ENCODE measurements at regions not wholly inside any gene's neighbourhood (a gene's known extent, or its start where the extent isn't known, plus 50 kb on each side); places are given as distances from the start of the nearest gene placed in this dataset.

DNA sequence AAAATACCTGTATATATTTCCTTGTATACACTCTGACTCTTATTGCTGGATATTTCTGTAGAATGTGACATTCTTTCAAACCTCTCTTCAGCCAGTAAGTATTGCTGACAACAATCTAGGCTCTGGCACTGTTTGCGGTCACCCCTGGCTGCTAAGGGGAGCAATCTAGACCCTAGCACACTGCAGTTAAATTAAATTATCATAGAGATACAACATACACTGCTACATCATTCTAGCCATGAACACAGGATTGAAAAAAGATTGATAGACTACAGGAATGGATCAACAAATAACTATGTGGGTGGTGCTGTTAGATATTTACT is 108.7 kb upstream of the MEIS2 start:
- no peaks in the 10 kb centered on the region for H3K4me1 Mint-ChIP-seq

DNA sequence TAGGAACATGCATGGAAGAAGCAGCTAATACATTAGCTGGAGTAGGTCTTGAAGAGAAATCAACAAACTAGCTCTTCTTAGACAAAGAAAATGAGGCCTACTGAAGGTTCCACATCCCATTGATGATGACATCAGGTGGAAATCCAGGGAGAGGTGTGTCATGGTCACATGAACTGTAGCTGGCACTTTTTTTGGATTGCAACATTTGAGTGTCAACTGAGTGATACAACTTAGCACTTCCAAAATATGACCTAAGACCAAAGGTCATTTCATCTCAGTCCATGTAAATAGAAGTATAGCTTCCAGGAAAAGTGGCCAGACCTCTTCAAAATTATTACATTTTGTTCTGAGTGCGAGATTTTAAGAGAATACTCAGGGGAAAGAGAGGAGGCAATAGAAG is 117.2 kb upstream of the MEIS2 start:
- Mint-ChIP-seq H3K36me3 (no peaks in the 10 kb centered on the region), H3K27ac (no peak overlapping the region), H3K27me3 (no peaks in the 10 kb centered on the region), H3K9me3 (peaks cover 0 to 8% (median 4%) of the 10 kb centered on the region in 7 donors), H3K4me1 (no peaks in the 10 kb centered on the region), H3K4me3 (no peak overlapping the region)
- H3K36me3 ChIP-seq (ENCODE audit: control insufficient read depth, insufficient read depth, low read length): no peaks in the 10 kb centered on the region
- H3K4me1 ChIP-seq (ENCODE audit: control insufficient read depth, insufficient read depth, low read length, poor library complexity, severe bottlenecking): no peaks in the 10 kb centered on the region
- no peak overlapping the region for H3K27ac ChIP-seq (ENCODE audit: insufficient read depth, low read length, poor library complexity, severe bottlenecking)
- H3K9me3 ChIP-seq (ENCODE audit: control insufficient read depth in 2 of 2, low read length in 2 of 2): no peaks in the 10 kb centered on the region
- H3K27me3 ChIP-seq (ENCODE audit: control insufficient read depth, insufficient read depth, low read length): no peaks in the 10 kb centered on the region
- ATAC-seq (ENCODE audit: low read depth in 2 of 2): no peak
- no peak overlapping the region for H3K4me3 ChIP-seq (ENCODE audit: low read depth, low read length)
- DNase-seq: no peak

More for the DNA sequence above, 108.7 kb upstream of the MEIS2 start:
- Mint-ChIP-seq H3K4me3 (no peak overlapping the region), H3K36me3 (no peaks in the 10 kb centered on the region), H3K9me3 (peaks cover 0 to 11% (median 2%) of the 10 kb centered on the region in 7 donors), H3K27ac (no peak overlapping the region), H3K27me3 (peaks cover 4% of the 10 kb centered on the region)
- DNase-seq: no peak
- Histone ChIP-seq H3K9me3 (ENCODE audit: control insufficient read depth in 2 of 2, low read length in 2 of 2) (peaks cover 0 to 2% of the 10 kb centered on the region in 2 experiments), H3K36me3 (ENCODE audit: control insufficient read depth, insufficient read depth, low read length) (no peaks in the 10 kb centered on the region), H3K4me3 (ENCODE audit: low read depth, low read length) (no peak overlapping the region), H3K27ac (ENCODE audit: insufficient read depth, low read length, poor library complexity, severe bottlenecking) (no peak overlapping the region), H3K27me3 (ENCODE audit: control insufficient read depth, insufficient read depth, low read length) (no peaks in the 10 kb centered on the region), H3K4me1 (ENCODE audit: control insufficient read depth, insufficient read depth, low read length, poor library complexity, severe bottlenecking) (no peaks in the 10 kb centered on the region)
- no peak for ATAC-seq (ENCODE audit: low read depth in 2 of 2)

DNA sequence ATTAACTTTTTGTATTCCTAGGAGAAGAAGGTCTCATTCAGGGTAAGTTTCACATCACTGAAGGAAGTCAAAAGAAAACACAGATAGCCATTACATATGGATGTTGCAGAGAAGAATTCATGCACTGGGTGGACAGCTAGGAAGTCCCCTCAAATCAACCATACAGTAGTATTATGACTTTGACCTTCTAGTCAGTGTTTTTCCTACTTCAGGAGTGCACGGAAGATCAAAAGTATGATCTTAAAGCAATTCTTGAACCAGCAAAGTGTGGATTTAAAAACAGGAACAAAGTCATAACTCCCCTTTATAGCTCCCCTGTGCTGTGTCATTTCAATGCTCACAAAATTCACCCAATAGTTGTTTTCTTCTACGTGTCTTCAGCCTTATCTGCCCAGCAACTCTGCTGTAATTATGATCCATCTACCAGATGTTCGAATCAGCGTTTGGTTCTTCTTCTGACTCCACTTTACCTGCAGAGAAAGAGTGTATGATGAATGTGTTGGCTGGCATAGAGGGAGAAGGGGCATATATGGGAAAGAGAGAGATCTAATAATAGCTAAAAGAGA is 118.1 kb upstream of the MEIS2 start:
- H3K27ac Mint-ChIP-seq: no peak overlapping the region
- H3K27ac ChIP-seq (ENCODE audit: insufficient read depth, low read length, poor library complexity, severe bottlenecking): no peak overlapping the region
- no peaks in the 10 kb centered on the region for H3K4me1 Mint-ChIP-seq
- peaks cover 0 to 8% (median 4%) of the 10 kb centered on the region in 7 donors for H3K9me3 Mint-ChIP-seq
- DNase-seq (no peak), ATAC-seq (ENCODE audit: low read depth in 2 of 2) (no peak)
- no peaks in the 10 kb centered on the region for H3K36me3 ChIP-seq (ENCODE audit: control insufficient read depth, insufficient read depth, low read length)
- no peak overlapping the region for H3K4me3 Mint-ChIP-seq
- H3K36me3 Mint-ChIP-seq: no peaks in the 10 kb centered on the region
- H3K27me3 Mint-ChIP-seq: no peaks in the 10 kb centered on the region
- no peaks in the 10 kb centered on the region for H3K27me3 ChIP-seq (ENCODE audit: control insufficient read depth, insufficient read depth, low read length)
- no peaks in the 10 kb centered on the region for H3K4me1 ChIP-seq (ENCODE audit: control insufficient read depth, insufficient read depth, low read length, poor library complexity, severe bottlenecking)
- H3K9me3 ChIP-seq (ENCODE audit: control insufficient read depth in 2 of 2, low read length in 2 of 2): no peaks in the 10 kb centered on the region
- H3K4me3 ChIP-seq (ENCODE audit: low read depth, low read length): no peak overlapping the region

DNA sequence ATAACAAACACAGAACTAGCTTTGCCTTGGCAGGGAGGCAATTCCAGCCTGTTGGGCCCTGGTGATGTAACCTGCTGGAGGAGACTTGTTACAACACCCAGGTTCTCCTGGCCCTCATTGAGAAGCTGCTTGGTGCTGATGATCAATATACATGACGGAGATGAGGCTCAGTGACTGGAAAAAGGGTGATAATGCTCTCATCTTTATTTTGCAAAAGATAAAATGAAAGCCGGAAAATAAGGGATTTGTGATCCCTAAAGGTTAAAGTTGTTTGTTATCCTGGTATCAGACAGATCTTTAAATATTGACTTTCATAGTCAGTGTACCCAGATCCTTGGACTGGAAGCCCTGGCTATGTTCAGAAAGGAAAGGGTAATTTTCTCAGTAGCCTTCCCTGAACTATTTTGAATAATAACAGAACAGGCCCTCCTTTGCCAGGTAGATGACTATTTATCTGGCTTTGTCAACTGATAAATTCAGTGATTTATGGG is 118.9 kb upstream of the MEIS2 start:
- Mint-ChIP-seq H3K36me3 (no peaks in the 10 kb centered on the region), H3K4me1 (no peaks in the 10 kb centered on the region), H3K27ac (no peak overlapping the region), H3K27me3 (no peaks in the 10 kb centered on the region), H3K9me3 (peaks cover 0 to 8% (median 3%) of the 10 kb centered on the region in 7 donors), H3K4me3 (no peak overlapping the region)
- Histone ChIP-seq H3K4me3 (ENCODE audit: low read depth, low read length) (no peak overlapping the region), H3K9me3 (ENCODE audit: control insufficient read depth in 2 of 2, low read length in 2 of 2) (no peaks in the 10 kb centered on the region), H3K4me1 (ENCODE audit: control insufficient read depth, insufficient read depth, low read length, poor library complexity, severe bottlenecking) (no peaks in the 10 kb centered on the region), H3K27me3 (ENCODE audit: control insufficient read depth, insufficient read depth, low read length) (no peaks in the 10 kb centered on the region), H3K36me3 (ENCODE audit: control insufficient read depth, insufficient read depth, low read length) (no peaks in the 10 kb centered on the region), H3K27ac (ENCODE audit: insufficient read depth, low read length, poor library complexity, severe bottlenecking) (no peak overlapping the region)
- no peak for ATAC-seq (ENCODE audit: low read depth in 2 of 2)
- no peak for DNase-seq

DNA sequence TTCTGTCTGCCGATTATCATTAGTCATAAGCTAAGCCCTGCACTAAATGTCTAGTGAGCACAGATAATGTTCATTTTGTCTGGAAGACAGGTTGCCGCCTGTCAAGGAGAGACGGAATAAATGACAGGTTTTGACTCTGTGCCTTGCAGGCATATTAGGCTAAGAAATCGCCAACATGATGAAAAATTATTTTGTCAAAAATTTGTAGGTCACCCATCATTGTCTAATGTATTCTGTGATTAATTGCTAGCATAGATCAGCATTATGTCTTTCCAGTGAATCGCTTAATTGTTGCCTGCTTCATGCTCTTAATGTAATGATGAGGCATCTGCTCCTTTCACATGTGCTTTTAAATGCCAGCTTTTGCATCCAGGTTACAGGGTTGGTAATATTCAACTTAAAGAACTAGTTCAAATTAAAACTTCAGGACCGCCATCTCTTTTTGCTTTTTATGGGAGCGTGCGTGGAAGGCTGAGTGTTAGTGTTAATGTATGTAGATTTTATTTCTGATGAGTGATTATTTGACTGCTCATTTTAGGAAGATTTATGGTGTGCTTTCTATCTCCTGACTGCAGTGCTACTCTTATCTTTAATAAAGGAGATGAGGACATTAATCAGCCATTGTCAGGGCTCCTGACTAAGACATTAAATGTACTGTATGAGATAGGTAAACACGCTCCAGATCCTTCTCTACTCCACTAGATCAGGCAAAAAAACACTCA is 120.8 kb upstream of the MEIS2 start:
- H3K36me3 Mint-ChIP-seq: no peaks in the 10 kb centered on the region
- H3K4me1 Mint-ChIP-seq: no peaks in the 10 kb centered on the region
- no peak overlapping the region for H3K4me3 Mint-ChIP-seq
- Histone ChIP-seq H3K9me3 (ENCODE audit: control insufficient read depth in 2 of 2, low read length in 2 of 2) (no peaks in the 10 kb centered on the region), H3K4me3 (ENCODE audit: low read depth, low read length) (no peak overlapping the region), H3K27me3 (ENCODE audit: control insufficient read depth, insufficient read depth, low read length) (no peaks in the 10 kb centered on the region), H3K36me3 (ENCODE audit: control insufficient read depth, insufficient read depth, low read length) (no peaks in the 10 kb centered on the region), H3K27ac (ENCODE audit: insufficient read depth, low read length, poor library complexity, severe bottlenecking) (no peak overlapping the region), H3K4me1 (ENCODE audit: control insufficient read depth, insufficient read depth, low read length, poor library complexity, severe bottlenecking) (no peaks in the 10 kb centered on the region)
- no peaks in the 10 kb centered on the region for H3K27me3 Mint-ChIP-seq
- peaks cover 0 to 6% (median 1%) of the 10 kb centered on the region in 7 donors for H3K9me3 Mint-ChIP-seq
- no peak overlapping the region for H3K27ac Mint-ChIP-seq
- no peak for ATAC-seq (ENCODE audit: low read depth in 2 of 2)
- DNase-seq: no peak

DNA sequence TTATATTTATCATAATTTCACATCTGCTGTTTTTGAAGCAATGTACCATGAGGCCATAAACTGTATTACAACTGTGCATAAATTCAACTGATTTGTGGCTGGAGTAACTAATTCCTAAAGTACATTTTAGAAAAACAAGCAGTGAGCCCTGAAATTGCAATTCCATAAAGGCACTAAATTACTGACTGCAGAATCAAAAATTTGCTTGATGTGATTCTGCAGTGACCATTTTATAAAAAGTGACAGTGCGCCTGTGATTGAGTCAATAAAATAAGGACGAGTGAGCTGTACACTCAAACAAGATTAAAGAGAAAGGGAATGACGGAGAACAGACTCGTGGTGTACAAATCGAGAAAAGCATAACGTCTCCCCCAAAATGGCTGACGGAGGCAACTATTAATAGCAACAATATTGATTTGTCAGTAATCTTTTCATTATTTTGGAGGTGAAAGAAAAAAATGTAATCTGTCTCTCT is 121.4 kb upstream of the MEIS2 start:
- no peaks in the 10 kb centered on the region for H3K36me3 Mint-ChIP-seq
- no peak for ATAC-seq (ENCODE audit: low read depth in 2 of 2)
- H3K9me3 Mint-ChIP-seq: peaks cover 0 to 6% (median 1%) of the 10 kb centered on the region in 7 donors
- H3K27me3 ChIP-seq (ENCODE audit: control insufficient read depth, insufficient read depth, low read length): no peaks in the 10 kb centered on the region
- no peaks in the 10 kb centered on the region for H3K4me1 Mint-ChIP-seq
- no peak for DNase-seq
- H3K4me3 Mint-ChIP-seq: no peak overlapping the region
- no peak overlapping the region for H3K27ac Mint-ChIP-seq
- H3K4me1 ChIP-seq (ENCODE audit: control insufficient read depth, insufficient read depth, low read length, poor library complexity, severe bottlenecking): no peaks in the 10 kb centered on the region
- H3K27me3 Mint-ChIP-seq: no peaks in the 10 kb centered on the region
- no peaks in the 10 kb centered on the region for H3K36me3 ChIP-seq (ENCODE audit: control insufficient read depth, insufficient read depth, low read length)
- no peak overlapping the region for H3K27ac ChIP-seq (ENCODE audit: insufficient read depth, low read length, poor library complexity, severe bottlenecking)
- H3K4me3 ChIP-seq (ENCODE audit: low read depth, low read length): no peak overlapping the region
- H3K9me3 ChIP-seq (ENCODE audit: control insufficient read depth in 2 of 2, low read length in 2 of 2): no peaks in the 10 kb centered on the region

DNA sequence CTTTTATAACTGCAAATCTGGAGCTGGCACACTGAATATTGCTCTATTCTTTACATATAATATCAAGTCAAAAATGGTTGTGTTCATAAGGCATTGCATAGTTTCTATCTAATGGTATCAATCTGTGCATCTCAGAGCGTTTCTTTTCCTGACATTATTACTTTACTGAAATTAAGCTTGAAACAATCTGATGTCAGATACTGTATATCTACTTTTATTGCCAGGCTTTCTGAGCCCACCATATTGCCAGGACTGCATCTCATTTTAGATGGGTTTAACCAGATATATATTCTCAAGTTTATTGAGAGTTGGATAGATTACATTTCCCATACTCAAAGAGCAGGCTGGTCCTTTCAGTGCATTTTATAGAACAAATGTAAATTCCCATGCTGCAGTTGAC is 122.7 kb upstream of the MEIS2 start:
- ATAC-seq (ENCODE audit: low read depth in 2 of 2) (no peak), DNase-seq (no peak)
- H3K9me3 ChIP-seq (ENCODE audit: control insufficient read depth in 2 of 2, low read length in 2 of 2): no peaks in the 10 kb centered on the region
- H3K27ac ChIP-seq (ENCODE audit: insufficient read depth, low read length, poor library complexity, severe bottlenecking): no peak overlapping the region
- Mint-ChIP-seq H3K36me3 (no peaks in the 10 kb centered on the region), H3K4me3 (no peak overlapping the region), H3K27me3 (no peaks in the 10 kb centered on the region), H3K27ac (no peak overlapping the region), H3K9me3 (peaks cover 0 to 7% (median 1%) of the 10 kb centered on the region in 7 donors), H3K4me1 (no peaks in the 10 kb centered on the region)
- H3K4me3 ChIP-seq (ENCODE audit: low read depth, low read length): no peak overlapping the region
- H3K27me3 ChIP-seq (ENCODE audit: control insufficient read depth, insufficient read depth, low read length): no peaks in the 10 kb centered on the region
- H3K4me1 ChIP-seq (ENCODE audit: control insufficient read depth, insufficient read depth, low read length, poor library complexity, severe bottlenecking): no peaks in the 10 kb centered on the region
- no peaks in the 10 kb centered on the region for H3K36me3 ChIP-seq (ENCODE audit: control insufficient read depth, insufficient read depth, low read length)

All from CD4-positive, CD25-positive, alpha-beta regulatory T cell (primary cell).